Stimulated activated CD4-positive, alpha-beta T cell treated with anti-CD3 and anti-CD28 coated beads, Interleukin-15, amount 100 ng/mL, for 48 hours (primary cell): ENCODE measurements at regions not wholly inside any gene's neighbourhood (a gene's known extent, or its start where the extent isn't known, plus 50 kb on each side); places are given as distances from the start of the nearest gene placed in this dataset.
"Not testable (repeated sequence)": the region's sequence is repeated elsewhere in the genome, so short reads cannot be mapped to it uniquely, and the experiment has no call there.

Experiments used
- DNase-seq, 2 donors: peaks; one replicate each; pipeline ENCODE4 v3.0.0-alpha.2; 2020; ENCODE audit warnings: low read depth in 2 of 2

GRCh38 chr12:13350381-13350780 is 153.9 kb downstream of the EMP1 start:
- DNase-seq: no peak

DNA sequence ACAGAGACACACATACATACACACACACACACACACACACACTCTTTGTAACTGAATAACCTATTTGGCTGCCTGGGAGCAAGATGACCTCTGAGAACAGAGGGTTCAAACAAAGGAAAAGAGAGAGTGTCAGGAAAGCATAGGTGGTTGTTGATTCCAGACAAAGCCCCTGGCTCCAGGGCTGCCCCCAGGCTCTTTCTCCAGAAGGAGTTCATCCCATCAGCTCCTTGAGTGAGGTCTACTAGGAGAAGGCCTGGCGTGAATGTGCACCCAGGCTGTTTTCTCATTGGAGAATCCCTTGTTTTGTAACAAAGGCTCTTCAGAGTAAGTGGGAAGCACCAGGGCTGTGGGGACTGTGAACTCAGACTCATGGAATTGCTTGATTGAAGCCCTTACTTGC is 151.9 kb downstream of the EMP1 start:
- no peak for DNase-seq

- DNase-seq: peak; percentile 59 to 65
Measured at GRCh38 chr12:13347241-13348043, 150.9 kb downstream of the EMP1 start.

GRCh38 chr12:13345722-13346121 is 149.2 kb downstream of the EMP1 start:
- no peak for DNase-seq

DNA sequence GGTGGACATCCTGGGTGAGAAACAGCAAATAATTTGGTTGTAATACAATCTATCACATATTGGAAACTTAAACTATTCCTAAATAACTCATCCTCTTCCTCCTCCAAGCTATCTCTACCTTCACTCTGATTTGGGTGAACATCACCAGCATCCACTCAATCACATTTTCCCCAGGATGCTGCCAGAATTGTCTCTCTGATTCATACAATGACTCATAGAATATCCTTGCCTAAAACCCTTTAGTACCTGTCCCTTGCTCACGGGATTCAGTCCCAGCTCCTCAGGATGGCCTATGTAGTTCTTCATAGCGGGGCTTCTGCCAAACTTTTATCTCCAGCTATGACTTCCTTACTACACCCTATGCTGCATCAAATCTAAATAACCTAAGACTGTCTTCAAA is 146.8 kb downstream of the EMP1 start:
- no peak for DNase-seq

GRCh38 chr12:13342971-13343370 is 146.4 kb downstream of the EMP1 start:
- DNase-seq: peak; percentile 8 to 10

DNA sequence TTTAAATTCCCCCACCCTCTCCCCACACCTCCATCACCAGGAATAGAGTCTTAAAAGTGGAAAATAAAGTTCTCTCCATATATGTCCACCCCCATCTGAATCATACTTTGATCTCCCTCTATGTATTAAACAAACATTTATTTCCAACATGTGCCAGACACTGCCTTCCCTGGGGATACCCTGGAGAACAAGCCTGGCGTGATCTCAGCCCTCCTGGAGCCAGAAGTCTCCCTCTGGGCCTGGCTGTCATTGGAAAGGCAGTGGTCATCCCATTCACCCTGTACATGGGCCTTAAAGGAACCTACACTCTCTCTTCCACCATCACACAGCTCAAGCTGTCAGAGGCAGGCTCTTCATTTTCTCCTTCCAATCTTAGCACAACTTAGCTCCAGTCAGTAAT is 143.6 kb downstream of the EMP1 start:
- no peak for DNase-seq

DNA sequence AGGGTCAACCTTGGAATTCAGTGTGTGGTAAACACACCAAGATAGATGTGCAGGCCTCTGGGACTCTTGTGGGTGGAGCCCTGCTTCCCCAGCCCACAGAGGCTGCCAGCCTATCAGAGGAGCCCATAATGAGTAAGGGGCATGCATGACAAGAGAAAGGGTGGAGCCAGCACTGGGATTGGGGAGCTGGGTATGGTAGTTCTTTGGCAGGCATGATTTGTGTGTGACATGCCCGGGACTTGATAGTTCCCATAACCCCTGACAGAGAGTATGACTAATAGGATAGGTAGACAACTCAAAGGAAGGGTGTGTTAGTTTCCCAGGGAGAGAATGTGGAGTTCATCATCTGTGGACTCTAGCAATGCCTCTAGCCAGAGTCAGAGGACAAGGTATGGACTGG is 143.0 kb downstream of the EMP1 start:
- no peak for DNase-seq

- no peak for DNase-seq
Measured at GRCh38 chr12:13339091-13339490, 142.6 kb downstream of the EMP1 start.

DNA sequence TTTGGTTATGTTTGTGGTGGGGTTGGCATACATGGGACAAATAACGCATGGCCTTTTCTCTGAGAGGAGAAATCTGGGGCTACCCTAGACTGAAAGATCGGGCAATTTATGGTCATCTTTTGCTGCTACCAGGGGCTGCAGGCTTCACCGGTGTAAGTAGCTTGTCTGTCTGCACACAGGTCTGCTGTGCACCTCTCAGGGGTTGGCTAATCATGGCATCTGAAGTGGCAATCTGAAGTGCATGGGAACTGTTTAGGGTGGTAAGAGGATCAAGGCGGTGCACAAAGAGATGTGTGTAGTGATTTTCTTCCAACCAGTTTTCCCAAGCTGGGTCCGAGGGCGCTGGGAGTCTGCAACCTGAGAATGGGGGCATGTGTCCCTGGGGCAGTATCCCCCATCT is 141.3 kb downstream of the EMP1 start:
- DNase-seq: no peak

DNA sequence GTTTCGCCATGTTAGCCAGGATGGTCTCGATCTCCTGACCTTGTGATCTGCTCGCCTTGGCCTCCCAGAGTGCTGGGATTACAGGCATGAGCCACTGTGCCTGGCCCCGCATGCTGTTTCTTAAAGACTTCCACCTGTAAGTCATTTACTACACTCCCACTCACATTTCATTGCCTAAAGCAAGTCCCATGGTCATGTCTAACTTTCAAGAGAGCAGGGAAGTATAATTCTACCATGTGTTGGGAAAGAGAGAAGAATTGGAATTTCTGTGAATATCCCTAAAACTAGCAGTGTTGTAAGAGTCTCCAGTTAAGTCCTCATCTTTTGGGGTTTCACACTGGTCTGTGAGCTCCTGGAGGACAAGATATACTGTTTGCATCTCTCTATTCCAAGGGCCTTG is 139.7 kb downstream of the EMP1 start:
- DNase-seq: no peak

DNA sequence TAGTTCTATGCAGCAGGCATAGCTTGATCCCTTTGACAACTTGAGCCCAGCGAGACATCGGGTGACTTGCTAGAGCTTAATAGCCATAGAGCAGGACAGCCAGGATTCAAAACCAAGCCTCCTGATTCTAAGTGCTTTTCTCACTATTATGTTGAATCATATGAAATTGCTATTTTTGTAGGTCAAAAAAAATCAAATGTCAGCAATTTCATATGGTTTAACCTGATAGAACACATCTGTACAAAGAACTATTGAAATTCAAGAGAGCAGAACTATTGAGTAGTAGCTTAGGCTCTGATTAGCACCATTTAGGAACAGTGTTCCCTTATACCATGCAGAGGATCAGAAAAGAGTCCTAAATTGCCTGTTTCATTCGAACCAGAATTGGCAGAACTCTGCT is 132.0 kb downstream of the EMP1 start:
- DNase-seq: no peak

- DNase-seq: no peak
Measured at GRCh38 chr12:13326076-13326475, 129.6 kb downstream of the EMP1 start.

GRCh38 chr12:13325037-13325436 is 128.5 kb downstream of the EMP1 start:
- DNase-seq: not testable (repeated sequence)

- no peak for DNase-seq
Measured at GRCh38 chr12:13318231-13319015, 121.9 kb downstream of the EMP1 start.

- DNase-seq: no peak
Measured at GRCh38 chr12:13316587-13317246, 120.2 kb downstream of the EMP1 start.

DNA sequence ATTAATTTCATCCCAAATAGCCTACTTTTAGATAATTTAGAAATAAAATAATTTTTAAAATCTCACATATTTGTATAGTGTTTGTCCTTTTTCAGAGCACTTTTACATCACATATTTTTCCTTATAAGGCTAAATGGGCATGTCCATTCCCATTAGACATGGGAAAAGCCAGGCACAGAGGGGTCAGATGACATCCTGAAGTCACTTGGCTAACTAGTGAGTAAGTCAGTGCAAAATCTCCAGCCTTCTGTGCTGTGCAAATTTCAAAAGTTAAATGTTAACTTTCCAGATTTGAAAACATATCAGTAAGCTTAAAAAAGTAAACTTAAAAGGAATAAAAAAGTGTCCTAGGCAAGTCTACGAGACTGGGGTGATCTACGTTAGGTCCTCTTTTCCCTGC is 117.4 kb downstream of the EMP1 start:
- DNase-seq: no peak

GRCh38 chr12:13311551-13311950 is 115.0 kb downstream of the EMP1 start:
- no peak for DNase-seq

DNA sequence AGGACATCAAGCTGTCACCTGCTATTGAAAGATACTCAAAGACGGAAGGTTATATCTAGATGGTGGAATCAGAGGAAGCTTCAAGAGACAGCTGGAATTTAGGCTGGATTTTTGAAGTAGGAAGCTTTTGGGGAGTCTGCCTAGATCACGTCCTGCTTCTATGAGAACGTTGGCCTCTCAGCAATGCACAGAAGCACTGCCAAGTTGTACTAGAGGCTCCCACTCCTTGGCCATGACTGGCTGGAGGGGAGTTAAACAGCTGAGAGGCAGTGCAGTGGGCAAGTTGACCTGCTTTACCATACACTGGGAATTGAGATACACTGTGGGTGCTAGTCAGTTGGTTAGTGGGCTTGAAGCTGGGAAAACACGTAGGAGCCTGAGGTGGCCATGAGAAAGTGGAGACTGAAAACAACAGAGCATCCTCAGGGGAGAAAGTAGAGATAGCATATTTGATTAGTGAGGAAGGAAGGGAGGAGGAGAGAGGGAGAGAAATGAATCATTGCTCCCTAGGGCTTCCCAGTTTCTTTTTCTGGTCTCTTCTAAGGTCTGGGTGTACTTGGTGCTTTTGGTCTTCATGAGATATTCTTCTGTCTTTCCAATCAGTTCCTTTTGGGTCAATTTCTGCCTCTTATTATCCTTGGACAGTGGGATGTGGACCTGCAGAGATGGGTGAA is 110.8 kb downstream of the EMP1 start:
- DNase-seq: no peak

DNA sequence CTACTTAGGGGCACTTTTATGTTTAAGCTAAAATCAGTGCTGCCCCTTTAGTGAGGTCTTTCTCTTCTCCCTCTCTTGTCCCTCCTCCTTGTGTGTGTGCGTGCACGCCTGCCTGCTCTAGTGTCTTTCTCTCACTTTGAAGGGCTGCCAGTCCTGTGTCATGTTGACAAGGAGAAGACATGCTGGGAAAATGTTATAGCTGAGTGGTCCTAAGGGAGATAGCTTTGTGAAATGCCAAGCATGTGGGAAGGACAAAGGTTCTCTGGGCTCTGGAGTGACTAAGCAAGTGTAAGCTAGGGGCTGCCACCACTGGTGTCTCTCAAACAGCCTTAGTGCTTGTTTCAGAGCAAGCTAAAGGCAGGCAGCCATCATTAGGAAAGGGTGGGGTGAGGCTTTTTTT is 108.4 kb downstream of the EMP1 start:
- no peak for DNase-seq

- no peak for DNase-seq
Measured at GRCh38 chr12:13299457-13299856, 102.9 kb downstream of the EMP1 start.

- DNase-seq: no peak
Measured at GRCh38 chr12:13293096-13293495, 96.6 kb downstream of the EMP1 start.
